ENCODE measurements at regions not wholly inside any gene's neighbourhood (a gene's known extent, or its start where the extent isn't known, plus 50 kb on each side); places are given as distances from the start of the nearest gene placed in this dataset.

DNA sequence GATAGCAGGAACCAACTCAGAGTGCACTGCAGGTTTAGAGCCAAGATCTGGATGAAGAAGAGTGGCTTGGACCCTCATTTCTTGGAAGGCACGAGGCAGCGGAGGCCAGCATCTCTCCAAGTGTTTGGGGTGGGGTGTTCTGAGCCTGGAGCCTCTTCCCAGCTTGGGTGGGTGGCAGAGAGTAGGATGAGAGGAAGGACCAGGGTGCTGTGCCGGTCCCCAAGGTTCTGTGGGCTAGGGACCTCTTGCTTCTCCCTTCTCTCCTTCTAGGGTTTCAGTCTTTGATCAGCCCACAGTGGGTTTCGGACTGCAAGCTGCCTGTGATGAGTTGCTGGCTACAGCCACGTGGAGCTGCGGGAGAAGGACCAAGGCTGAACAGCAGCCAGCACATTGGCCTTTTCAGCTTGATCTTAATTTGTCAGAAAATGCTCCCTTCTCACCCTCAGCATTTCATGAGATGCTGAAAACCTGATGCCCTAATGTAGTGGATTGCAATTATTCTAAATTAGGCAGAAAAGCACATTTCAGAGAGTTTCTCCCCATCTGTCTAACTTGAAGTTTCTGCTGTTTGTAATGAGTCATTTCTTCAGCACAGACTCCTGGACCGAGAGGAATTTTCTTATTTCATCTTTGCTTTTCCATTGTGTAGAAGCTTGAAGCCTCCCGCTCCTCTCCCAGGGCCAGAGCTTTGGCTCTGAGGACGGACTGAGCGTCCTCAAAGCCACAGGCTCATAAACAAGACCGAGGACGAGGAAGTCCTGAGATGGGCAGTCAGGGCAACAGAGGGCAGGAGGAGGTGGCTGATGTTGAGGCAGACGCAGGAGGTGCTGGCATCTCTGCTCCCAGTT, 99.1 kb upstream of the HDAC4 start:
- H3K4me1 ChIP-seq (ENCODE audit: insufficient read depth), result no peaks in the 10 kb centered on the region
- no peaks in the 10 kb centered on the region for H3K27me3 ChIP-seq (ENCODE audit: insufficient read depth)
- no peaks in the 10 kb centered on the region for H3F3A ChIP-seq (replicated peaks; ENCODE audit: low read depth)
- H2AFZ ChIP-seq, result no peak overlapping the region
- no peak overlapping the region for H3K4me2 ChIP-seq
- peaks cover 8% of the 10 kb centered on the region; the same call in 2 of the 3 replicates for H3K9me3 Mint-ChIP-seq
- peaks cover under 1% of the 10 kb centered on the region; the same call in 2 of the 3 replicates for H3K4me1 Mint-ChIP-seq
- no peak overlapping the region for H3K4me3 ChIP-seq
- no peaks in the 10 kb centered on the region for H3K79me2 ChIP-seq (replicated peaks; ENCODE audit: insufficient read depth)
- H3K36me3 ChIP-seq (ENCODE audit: insufficient read depth), result no peaks in the 10 kb centered on the region
- H3K4me3 Mint-ChIP-seq, result no peak overlapping the region
- no peaks in the 10 kb centered on the region for H4K20me1 ChIP-seq (replicated peaks; ENCODE audit: insufficient read depth)
- no peak for ATAC-seq
- no peak for DNase-seq (ENCODE audit: low spot score)
- no peak overlapping the region for H3K27ac Mint-ChIP-seq
- peaks cover 8% of the 10 kb centered on the region for H3K27me3 Mint-ChIP-seq (ENCODE audit: insufficient read depth, low read depth, poor library complexity)
- no peaks in the 10 kb centered on the region for H3K9me2 ChIP-seq (ENCODE audit: insufficient read depth)
- H3K27ac ChIP-seq (ENCODE audit: low read depth), result no peak overlapping the region
- no peak for TF ChIP-seq ZNF462 (CRISPR knock-in tag; IDR thresholded peaks at IDR 0.05)
- TF ChIP-seq ETS1 (IDR thresholded peaks at IDR 0.05), result no peak
- TF ChIP-seq JUNB (IDR thresholded peaks at IDR 0.05; ENCODE audit: unreplicated experiment), result no peak
- TF ChIP-seq, protein P1, sequence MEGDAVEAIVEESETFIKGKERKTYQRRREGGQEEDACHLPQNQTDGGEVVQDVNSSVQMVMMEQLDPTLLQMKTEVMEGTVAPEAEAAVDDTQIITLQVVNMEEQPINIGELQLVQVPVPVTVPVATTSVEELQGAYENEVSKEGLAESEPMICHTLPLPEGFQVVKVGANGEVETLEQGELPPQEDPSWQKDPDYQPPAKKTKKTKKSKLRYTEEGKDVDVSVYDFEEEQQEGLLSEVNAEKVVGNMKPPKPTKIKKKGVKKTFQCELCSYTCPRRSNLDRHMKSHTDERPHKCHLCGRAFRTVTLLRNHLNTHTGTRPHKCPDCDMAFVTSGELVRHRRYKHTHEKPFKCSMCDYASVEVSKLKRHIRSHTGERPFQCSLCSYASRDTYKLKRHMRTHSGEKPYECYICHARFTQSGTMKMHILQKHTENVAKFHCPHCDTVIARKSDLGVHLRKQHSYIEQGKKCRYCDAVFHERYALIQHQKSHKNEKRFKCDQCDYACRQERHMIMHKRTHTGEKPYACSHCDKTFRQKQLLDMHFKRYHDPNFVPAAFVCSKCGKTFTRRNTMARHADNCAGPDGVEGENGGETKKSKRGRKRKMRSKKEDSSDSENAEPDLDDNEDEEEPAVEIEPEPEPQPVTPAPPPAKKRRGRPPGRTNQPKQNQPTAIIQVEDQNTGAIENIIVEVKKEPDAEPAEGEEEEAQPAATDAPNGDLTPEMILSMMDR (conservative IDR thresholded peaks at IDR 0.05; ENCODE audit: low read depth in 2 of 2), result no peak
- TF ChIP-seq STAT1 (IDR thresholded peaks at IDR 0.05; ENCODE audit: unreplicated experiment), result no peak
- no peak for TF ChIP-seq CREB1 (CRISPR knock-in tag; IDR thresholded peaks at IDR 0.05; ENCODE audit: low read depth)
- TF ChIP-seq EZH2phosphoT487 (IDR thresholded peaks at IDR 0.05; ENCODE audit: unreplicated experiment), result no peak
- TF ChIP-seq EZH2 (IDR thresholded peaks at IDR 0.05; ENCODE audit: low read depth, unreplicated experiment), result no peak
- no peak for TF ChIP-seq ZNF331 (CRISPR knock-in tag; IDR thresholded peaks at IDR 0.05; ENCODE audit: low read depth)
- no peak for TF ChIP-seq POLR2AphosphoS5 (IDR thresholded peaks at IDR 0.05; ENCODE audit: low read depth)
- TF ChIP-seq, protein P2, sequence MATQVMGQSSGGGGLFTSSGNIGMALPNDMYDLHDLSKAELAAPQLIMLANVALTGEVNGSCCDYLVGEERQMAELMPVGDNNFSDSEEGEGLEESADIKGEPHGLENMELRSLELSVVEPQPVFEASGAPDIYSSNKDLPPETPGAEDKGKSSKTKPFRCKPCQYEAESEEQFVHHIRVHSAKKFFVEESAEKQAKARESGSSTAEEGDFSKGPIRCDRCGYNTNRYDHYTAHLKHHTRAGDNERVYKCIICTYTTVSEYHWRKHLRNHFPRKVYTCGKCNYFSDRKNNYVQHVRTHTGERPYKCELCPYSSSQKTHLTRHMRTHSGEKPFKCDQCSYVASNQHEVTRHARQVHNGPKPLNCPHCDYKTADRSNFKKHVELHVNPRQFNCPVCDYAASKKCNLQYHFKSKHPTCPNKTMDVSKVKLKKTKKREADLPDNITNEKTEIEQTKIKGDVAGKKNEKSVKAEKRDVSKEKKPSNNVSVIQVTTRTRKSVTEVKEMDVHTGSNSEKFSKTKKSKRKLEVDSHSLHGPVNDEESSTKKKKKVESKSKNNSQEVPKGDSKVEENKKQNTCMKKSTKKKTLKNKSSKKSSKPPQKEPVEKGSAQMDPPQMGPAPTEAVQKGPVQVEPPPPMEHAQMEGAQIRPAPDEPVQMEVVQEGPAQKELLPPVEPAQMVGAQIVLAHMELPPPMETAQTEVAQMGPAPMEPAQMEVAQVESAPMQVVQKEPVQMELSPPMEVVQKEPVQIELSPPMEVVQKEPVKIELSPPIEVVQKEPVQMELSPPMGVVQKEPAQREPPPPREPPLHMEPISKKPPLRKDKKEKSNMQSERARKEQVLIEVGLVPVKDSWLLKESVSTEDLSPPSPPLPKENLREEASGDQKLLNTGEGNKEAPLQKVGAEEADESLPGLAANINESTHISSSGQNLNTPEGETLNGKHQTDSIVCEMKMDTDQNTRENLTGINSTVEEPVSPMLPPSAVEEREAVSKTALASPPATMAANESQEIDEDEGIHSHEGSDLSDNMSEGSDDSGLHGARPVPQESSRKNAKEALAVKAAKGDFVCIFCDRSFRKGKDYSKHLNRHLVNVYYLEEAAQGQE (IDR thresholded peaks at IDR 0.05; ENCODE audit: unreplicated experiment), result no peak
- TF ChIP-seq NANOG (IDR thresholded peaks at IDR 0.05; ENCODE audit: borderline replicate concordance), result no peak
- no peak for TF ChIP-seq ZNF114 (CRISPR knock-in tag; IDR thresholded peaks at IDR 0.05)
- H3K36me3 Mint-ChIP-seq (ENCODE audit: low read depth), result no peaks in the 10 kb centered on the region
